ENCODE measurements at regions not wholly inside any gene's neighbourhood (a gene's known extent, or its start where the extent isn't known, plus 50 kb on each side); places are given as distances from the start of the nearest gene placed in this dataset.

DNA sequence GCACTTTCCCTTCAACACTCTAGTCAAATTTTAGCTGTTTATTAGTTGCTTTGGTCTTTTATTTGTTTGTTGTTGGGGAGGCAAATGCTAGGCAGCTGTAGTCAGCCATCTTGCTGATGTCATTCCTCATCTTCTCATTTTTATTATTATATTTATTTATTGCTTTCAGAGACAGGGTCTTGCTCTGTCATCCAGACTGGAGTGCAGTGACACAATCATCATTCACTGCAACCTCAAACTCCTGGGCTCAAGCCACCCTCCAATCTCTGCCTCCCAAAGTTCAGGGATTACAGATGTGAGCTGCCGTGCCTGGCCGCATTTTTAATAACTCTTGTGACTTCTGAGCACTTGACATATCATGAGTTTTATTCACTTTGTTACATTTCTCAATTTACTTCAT lies 441.4 kb downstream of the DIPK2A start:
- no peak for DNase-seq (ENCODE audit: low read depth)
- TF ChIP-seq, protein P1, sequence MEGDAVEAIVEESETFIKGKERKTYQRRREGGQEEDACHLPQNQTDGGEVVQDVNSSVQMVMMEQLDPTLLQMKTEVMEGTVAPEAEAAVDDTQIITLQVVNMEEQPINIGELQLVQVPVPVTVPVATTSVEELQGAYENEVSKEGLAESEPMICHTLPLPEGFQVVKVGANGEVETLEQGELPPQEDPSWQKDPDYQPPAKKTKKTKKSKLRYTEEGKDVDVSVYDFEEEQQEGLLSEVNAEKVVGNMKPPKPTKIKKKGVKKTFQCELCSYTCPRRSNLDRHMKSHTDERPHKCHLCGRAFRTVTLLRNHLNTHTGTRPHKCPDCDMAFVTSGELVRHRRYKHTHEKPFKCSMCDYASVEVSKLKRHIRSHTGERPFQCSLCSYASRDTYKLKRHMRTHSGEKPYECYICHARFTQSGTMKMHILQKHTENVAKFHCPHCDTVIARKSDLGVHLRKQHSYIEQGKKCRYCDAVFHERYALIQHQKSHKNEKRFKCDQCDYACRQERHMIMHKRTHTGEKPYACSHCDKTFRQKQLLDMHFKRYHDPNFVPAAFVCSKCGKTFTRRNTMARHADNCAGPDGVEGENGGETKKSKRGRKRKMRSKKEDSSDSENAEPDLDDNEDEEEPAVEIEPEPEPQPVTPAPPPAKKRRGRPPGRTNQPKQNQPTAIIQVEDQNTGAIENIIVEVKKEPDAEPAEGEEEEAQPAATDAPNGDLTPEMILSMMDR (conservative IDR thresholded peaks at IDR 0.05; ENCODE audit: control insufficient read depth, insufficient read depth, low read depth, low read length): no peak
- no peak overlapping the region for H3K4me3 ChIP-seq (ENCODE audit: control insufficient read depth, low read depth, low read length)

DNA sequence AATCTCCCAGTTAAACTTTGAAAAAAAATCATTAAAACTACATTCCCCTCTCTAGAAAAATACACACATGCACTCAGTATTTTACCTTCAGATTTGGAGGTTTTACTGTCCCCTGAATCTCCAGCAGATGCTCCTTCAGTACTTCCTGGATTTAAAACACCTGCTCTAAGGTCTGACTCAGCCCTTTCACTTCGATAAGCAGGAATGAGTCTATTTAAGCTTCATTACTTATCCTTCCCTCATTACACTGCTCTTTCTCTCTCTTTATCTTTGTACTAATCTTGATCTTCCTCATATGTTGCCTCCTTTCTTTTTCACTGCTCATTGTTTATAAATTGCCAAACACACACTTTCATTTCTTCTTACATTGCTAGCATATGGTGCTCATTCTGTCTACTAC lies 443.9 kb downstream of the DIPK2A start:
- TF ChIP-seq, protein P1 (conservative IDR thresholded peaks at IDR 0.05; ENCODE audit: control insufficient read depth, insufficient read depth, low read depth, low read length): no peak
- no peak for DNase-seq (ENCODE audit: low read depth)
- no peak overlapping the region for H3K4me3 ChIP-seq (ENCODE audit: control insufficient read depth, low read depth, low read length)

DNA sequence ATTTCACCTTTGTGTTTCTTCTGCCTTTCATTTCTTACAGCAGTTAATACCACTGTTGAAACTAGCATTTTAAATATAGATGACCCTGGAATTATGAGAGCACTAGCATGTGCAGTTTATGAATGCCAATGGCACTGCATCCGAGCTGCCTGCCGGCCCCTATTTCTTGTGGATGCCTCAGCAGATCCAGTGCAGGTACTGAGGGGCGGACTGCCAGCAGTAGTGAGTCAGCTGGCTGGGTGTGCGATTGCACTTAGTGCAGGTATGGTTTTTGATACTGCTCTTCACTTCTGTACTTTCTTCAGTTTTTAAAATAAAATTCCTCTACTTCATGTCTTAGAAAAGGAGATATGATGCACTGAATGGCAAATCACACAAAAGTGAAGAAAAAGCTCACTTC lies 453.0 kb downstream of the DIPK2A start:
- TF ChIP-seq, protein P1 (conservative IDR thresholded peaks at IDR 0.05; ENCODE audit: control insufficient read depth, insufficient read depth, low read depth, low read length): no peak
- no peak for DNase-seq (ENCODE audit: low read depth)
- H3K4me3 ChIP-seq (ENCODE audit: control insufficient read depth, low read depth, low read length): no peak overlapping the region

DNA sequence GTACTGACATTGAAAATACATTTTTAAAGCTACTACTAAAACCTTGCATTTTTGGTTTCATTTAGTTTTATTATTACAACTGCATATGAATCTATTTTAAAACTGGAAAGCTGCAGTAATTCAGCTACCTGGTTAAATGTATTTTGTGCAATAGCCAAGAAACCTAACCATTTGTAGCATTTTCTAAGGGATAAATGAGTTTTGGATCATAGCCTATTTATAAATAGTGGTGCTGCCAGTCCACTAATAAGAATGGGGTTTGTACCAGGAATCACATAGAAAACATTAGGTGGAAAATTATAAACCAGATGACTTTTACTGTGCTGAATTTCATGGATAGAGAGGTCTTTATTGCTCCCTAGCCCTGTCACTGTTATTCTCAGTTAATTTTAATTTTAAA lies 454.7 kb downstream of the DIPK2A start:
- TF ChIP-seq, protein P1 (conservative IDR thresholded peaks at IDR 0.05; ENCODE audit: control insufficient read depth, insufficient read depth, low read depth, low read length): no peak
- no peak for DNase-seq (ENCODE audit: low read depth)
- H3K4me3 ChIP-seq (ENCODE audit: control insufficient read depth, low read depth, low read length): no peak overlapping the region

DNA sequence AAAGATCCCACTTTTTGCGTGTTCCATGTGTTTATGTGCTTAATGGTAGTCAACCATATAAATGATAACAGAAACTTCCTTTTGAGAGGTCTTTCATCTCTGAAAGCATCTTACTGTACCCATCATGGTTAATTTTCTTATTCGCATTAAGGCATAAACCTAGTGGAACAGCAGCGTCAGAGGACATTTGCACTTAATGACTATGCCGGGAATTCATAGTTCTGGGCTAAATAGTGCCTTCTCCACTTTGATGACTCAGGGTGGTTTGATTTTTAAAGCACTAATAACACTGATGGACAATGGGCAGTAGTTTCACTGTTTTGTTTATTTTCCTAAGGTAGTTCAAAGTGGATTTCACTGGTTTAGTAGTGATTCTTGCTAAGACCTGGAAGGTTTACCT lies 455.3 kb downstream of the DIPK2A start:
- H3K4me3 ChIP-seq (ENCODE audit: control insufficient read depth, low read depth, low read length): no peak overlapping the region
- TF ChIP-seq, protein P1 (conservative IDR thresholded peaks at IDR 0.05; ENCODE audit: control insufficient read depth, insufficient read depth, low read depth, low read length): no peak
- DNase-seq (ENCODE audit: low read depth): no peak

DNA sequence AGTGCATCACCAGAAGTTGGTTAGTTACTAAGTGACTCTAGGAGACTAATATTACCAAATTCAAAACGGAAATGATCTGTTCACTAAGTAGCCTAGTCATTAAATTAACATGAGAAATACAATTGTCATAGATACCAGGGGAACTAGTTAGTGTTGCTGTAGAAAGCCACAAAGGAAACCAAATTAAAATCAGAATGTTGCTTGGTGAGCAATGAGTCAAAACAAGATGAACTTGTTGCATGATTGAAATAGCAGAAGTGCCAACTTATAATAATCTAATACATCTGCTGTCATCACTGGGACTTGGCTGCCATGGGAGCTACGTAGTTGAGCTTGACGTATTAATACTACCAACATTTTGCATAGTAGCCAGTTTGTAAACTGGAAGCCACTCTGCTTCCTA lies 458.1 kb downstream of the DIPK2A start:
- TF ChIP-seq, protein P1 (conservative IDR thresholded peaks at IDR 0.05; ENCODE audit: control insufficient read depth, insufficient read depth, low read depth, low read length): no peak
- no peak overlapping the region for H3K4me3 ChIP-seq (ENCODE audit: control insufficient read depth, low read depth, low read length)
- DNase-seq (ENCODE audit: low read depth): peak; percentile 7

DNA sequence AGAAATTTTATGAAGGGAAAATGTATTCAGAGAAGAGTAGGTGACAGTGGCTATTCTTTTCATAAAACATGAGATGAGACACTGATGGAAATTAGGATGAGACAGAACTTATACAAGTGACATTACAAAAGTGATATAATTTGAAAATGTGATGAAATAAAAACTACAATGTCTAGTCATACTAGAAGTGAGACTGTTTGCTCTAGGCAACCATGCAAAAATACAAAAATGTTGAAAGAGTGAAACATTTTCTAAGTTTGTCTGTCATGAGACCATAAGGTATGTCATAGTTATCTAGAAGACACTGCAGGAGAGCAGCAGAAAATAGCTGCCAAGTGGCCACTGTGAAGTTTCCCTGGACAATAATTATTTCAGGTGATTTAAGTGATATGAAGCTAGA lies 459.5 kb downstream of the DIPK2A start:
- no peak for DNase-seq (ENCODE audit: low read depth)
- no peak overlapping the region for H3K4me3 ChIP-seq (ENCODE audit: control insufficient read depth, low read depth, low read length)
- TF ChIP-seq, protein P1 (conservative IDR thresholded peaks at IDR 0.05; ENCODE audit: control insufficient read depth, insufficient read depth, low read depth, low read length): no peak
